ENCODE measurements at regions not wholly inside any gene's neighbourhood (a gene's known extent, or its start where the extent isn't known, plus 50 kb on each side); places are given as distances from the start of the nearest gene placed in this dataset.

DNA sequence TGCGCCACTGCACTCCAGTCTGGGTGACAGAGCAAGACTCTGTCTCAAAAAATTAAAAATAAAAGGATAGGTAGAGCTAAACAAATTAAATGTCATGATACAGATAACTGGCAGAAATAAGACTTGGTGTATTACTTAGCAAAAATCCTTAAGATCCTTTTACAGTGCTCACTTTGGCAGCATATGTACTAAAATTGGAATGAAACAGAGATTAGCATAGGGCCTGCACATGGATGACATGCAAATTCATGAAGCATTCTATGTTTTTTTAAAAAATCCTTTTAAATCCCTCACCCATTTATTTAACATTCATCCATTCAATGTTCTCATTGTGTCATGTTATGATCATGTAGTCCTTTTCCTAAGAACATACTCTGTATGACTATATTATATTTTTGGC, 528.8 kb downstream of the CD83 start:
- no peak for TF ChIP-seq CHD2 (IDR thresholded peaks at IDR 0.05; ENCODE audit: low read depth, low read length)
- no peak for TF ChIP-seq CBX5 (CRISPR knock-in tag; IDR thresholded peaks at IDR 0.05; ENCODE audit: borderline replicate concordance)
- TF ChIP-seq, protein P1, sequence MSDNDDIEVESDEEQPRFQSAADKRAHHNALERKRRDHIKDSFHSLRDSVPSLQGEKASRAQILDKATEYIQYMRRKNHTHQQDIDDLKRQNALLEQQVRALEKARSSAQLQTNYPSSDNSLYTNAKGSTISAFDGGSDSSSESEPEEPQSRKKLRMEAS (IDR thresholded peaks at IDR 0.05) = no peak
- TF ChIP-seq ZFP36 (IDR thresholded peaks at IDR 0.05; ENCODE audit: borderline replicate concordance, low read depth, low read length, partially characterized antibody) = no peak
- TF ChIP-seq, protein P2, sequence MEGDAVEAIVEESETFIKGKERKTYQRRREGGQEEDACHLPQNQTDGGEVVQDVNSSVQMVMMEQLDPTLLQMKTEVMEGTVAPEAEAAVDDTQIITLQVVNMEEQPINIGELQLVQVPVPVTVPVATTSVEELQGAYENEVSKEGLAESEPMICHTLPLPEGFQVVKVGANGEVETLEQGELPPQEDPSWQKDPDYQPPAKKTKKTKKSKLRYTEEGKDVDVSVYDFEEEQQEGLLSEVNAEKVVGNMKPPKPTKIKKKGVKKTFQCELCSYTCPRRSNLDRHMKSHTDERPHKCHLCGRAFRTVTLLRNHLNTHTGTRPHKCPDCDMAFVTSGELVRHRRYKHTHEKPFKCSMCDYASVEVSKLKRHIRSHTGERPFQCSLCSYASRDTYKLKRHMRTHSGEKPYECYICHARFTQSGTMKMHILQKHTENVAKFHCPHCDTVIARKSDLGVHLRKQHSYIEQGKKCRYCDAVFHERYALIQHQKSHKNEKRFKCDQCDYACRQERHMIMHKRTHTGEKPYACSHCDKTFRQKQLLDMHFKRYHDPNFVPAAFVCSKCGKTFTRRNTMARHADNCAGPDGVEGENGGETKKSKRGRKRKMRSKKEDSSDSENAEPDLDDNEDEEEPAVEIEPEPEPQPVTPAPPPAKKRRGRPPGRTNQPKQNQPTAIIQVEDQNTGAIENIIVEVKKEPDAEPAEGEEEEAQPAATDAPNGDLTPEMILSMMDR (CRISPR knock-in tag; IDR thresholded peaks at IDR 0.05) = no peak
- TF ChIP-seq, protein P3, sequence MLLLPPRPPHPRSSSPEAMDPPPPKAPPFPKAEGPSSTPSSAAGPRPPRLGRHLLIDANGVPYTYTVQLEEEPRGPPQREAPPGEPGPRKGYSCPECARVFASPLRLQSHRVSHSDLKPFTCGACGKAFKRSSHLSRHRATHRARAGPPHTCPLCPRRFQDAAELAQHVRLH (CRISPR knock-in tag; IDR thresholded peaks at IDR 0.05; ENCODE audit: borderline replicate concordance, low read depth) = no peak

Measured in HepG2 (cell line).